Adrenal gland (tissue), 9 donors: ENCODE measurements at regions not wholly inside any gene's neighbourhood (a gene's known extent, or its start where the extent isn't known, plus 50 kb on each side); places are given as distances from the start of the nearest gene placed in this dataset.

Experiments used
- DNase-seq, 7 donors: peaks; one replicate each; pipeline ENCODE4 v3.0.0-alpha.2; 2019 to 2020
- H3K27ac ChIP-seq, 5 donors: fragments of 200-600 bp; sonication (generic) in 4 of 5; 1 replicate in 3 of 5; 2 replicates in 2 of 5; pipeline versions ENCODE4 v1.5.1 to v1.8.0; 2016 to 2020; ENCODE audit warnings: mild to moderate bottlenecking in 1 of 5
- H3K27me3 ChIP-seq: fragments of 200-600 bp; 2 replicates; pipeline ENCODE4 v1.8.0; 2021
- H3K36me3 ChIP-seq, 2 donors: fragments of 200-600 bp; replicated peaks in 1 of 2; 1 replicate in 1 of 2; 2 replicates in 1 of 2; pipeline versions ENCODE4 v1.5.1 to v1.8.0; 2018 to 2022
- H3K4me1 ChIP-seq, 2 donors: fragments of 200-600 bp; replicated peaks in 1 of 2; 1 replicate in 1 of 2; 2 replicates in 1 of 2; pipeline versions ENCODE4 v1.5.1 to v1.8.0; 2018 to 2021
- H3K4me3 ChIP-seq, 4 donors: fragments of 200-600 bp; sonication (generic) in 3 of 4; one replicate each; pipeline ENCODE4 v1.5.1; 2016 to 2018
- H3K9me3 ChIP-seq, 3 donors: fragments of 200-600 bp; sonication (generic) in 1 of 3; replicated peaks in 1 of 3; 1 replicate in 2 of 3; 2 replicates in 1 of 3; pipeline versions ENCODE4 v1.5.1 to v1.8.0; 2016 to 2021
- CTCF ChIP-seq, 6 experiments: fragments of 450-650 bp in 4 of 6; fragments of 200-600 bp in 2 of 6; sonication (generic) in 1 of 6; IDR thresholded peaks; 1 replicate in 5 of 6; 2 replicates in 1 of 6; pipeline versions ENCODE4 v1.5.1 to v1.8.0; 2016 to 2021; ENCODE audit warnings: antibody characterized with exemption in 6 of 6, mild to moderate bottlenecking in 2 of 6, moderate library complexity in 1 of 6
- POLR2A ChIP-seq, 2 donors: fragments of 450-650 bp; IDR thresholded peaks; one replicate each; pipeline ENCODE4 v1.6.1; 2017; ENCODE audit warnings: antibody characterized with exemption in 2 of 2, mild to moderate bottlenecking in 2 of 2, moderate library complexity in 1 of 2
- whole genome bisulfite sequencing, 4 donors: extraction: QIAGEN DNeasy Blood & Tissue Kit in 2 of 4; methylation state at CpG; one replicate each; pipeline versions ENCODE4 v1.1.5 to v1.1.7; 2013 to 2017; 5-methylcytosine and 5-hydroxymethylcytosine counted together
- intact Hi-C, 2 donors: fragments of 100-400 bp; cut with DNase I; formaldehyde crosslinking; loops; one replicate each; pipeline versions ENCODE4 v1.14.1 to v1.15.0; 2022 to 2023
- donor health status: healthy with polysubstance abuse.
- donor health status: Bipolar disorder and iron deficiency.
- donor health status: DM: yes; HTN: yes; CAD: no.
- donor health status: DM: no; HTN: no; CAD: no.
- donor health status: DM: no; HTN: no; CAD: no.

- peak in 1 of 7 donors; percentile 31 for DNase-seq
- WGBS, 4 donors, result 83 to 91% (median 89%) methylated on average over 17 of the region's 17 CpGs
- H3K4me1 ChIP-seq, result no peaks in the 10 kb centered on the region
- no peaks in the 10 kb centered on the region for H3K27me3 ChIP-seq
- H3K27ac ChIP-seq, result no peak overlapping the region
- no peaks in the 10 kb centered on the region for H3K9me3 ChIP-seq
- no peak overlapping the region for H3K4me3 ChIP-seq
- TF ChIP-seq CTCF (IDR thresholded peaks at IDR 0.05) (no peak), POLR2A (IDR thresholded peaks at IDR 0.05) (no peak)
- no peaks in the 10 kb centered on the region for H3K36me3 ChIP-seq
- intact Hi-C loops, result no loop called here
Measured at GRCh38 chr2:15766911-15767597, 173.3 kb upstream of the MYCN start.

GRCh38 chr2:15767679-15768078 lies 172.7 kb upstream of the MYCN start:
- H3K27me3 ChIP-seq, result no peaks in the 10 kb centered on the region

GRCh38 chr2:15768142-15768541 lies 172.2 kb upstream of the MYCN start:
- H3K27ac ChIP-seq, result no peak overlapping the region
- WGBS, 4 donors, result 87 to 95% (median 90%) methylated on average over 7 of the region's 7 CpGs
- no peaks in the 10 kb centered on the region for H3K9me3 ChIP-seq
- no peak for DNase-seq
- intact Hi-C loops, result no loop called here
- H3K36me3 ChIP-seq, result no peaks in the 10 kb centered on the region
- no peak for TF ChIP-seq CTCF (IDR thresholded peaks at IDR 0.05)
- no peak for TF ChIP-seq POLR2A (IDR thresholded peaks at IDR 0.05)
- no peaks in the 10 kb centered on the region for H3K4me1 ChIP-seq
- H3K27me3 ChIP-seq, result no peaks in the 10 kb centered on the region
- no peak overlapping the region for H3K4me3 ChIP-seq

More at GRCh38 chr2:15767679-15768078, 172.7 kb upstream of the MYCN start:
- Histone ChIP-seq H3K4me1 (no peaks in the 10 kb centered on the region), H3K4me3 (no peak overlapping the region), H3K9me3 (no peaks in the 10 kb centered on the region), H3K27ac (no peak overlapping the region), H3K36me3 (no peaks in the 10 kb centered on the region)
- DNase-seq, result no peak
- intact Hi-C loops, result no loop called here
- WGBS, 4 donors, result 77 to 92% (median 85%) methylated on average over 5 of the region's 5 CpGs
- no peak for TF ChIP-seq POLR2A (IDR thresholded peaks at IDR 0.05)

GRCh38 chr2:15768615-15769014 lies 171.7 kb upstream of the MYCN start:
- no peak for DNase-seq
- WGBS, 4 donors, result 71 to 86% (median 76%) methylated on average over 10 of the region's 10 CpGs
- no peaks in the 10 kb centered on the region for H3K36me3 ChIP-seq
- no peak overlapping the region for H3K4me3 ChIP-seq
- H3K4me1 ChIP-seq, result no peaks in the 10 kb centered on the region
- no peaks in the 10 kb centered on the region for H3K27me3 ChIP-seq
- no peaks in the 10 kb centered on the region for H3K9me3 ChIP-seq
- H3K27ac ChIP-seq, result no peak overlapping the region
- no peak for TF ChIP-seq CTCF (IDR thresholded peaks at IDR 0.05)
- no peak for TF ChIP-seq POLR2A (IDR thresholded peaks at IDR 0.05)
- intact Hi-C loops, result no loop called here

- TF ChIP-seq POLR2A (IDR thresholded peaks at IDR 0.05) (no peak), CTCF (IDR thresholded peaks at IDR 0.05) (no peak)
- Histone ChIP-seq H3K4me3 (no peak overlapping the region), H3K36me3 (no peaks in the 10 kb centered on the region), H3K27ac (no peak overlapping the region), H3K4me1 (no peaks in the 10 kb centered on the region), H3K9me3 (no peaks in the 10 kb centered on the region), H3K27me3 (no peaks in the 10 kb centered on the region)
- 71 to 81% (median 76%) methylated on average over 3 of the region's 3 CpGs for WGBS, 4 donors
- intact Hi-C loops, result no loop called here
- DNase-seq, result no peak
Measured at GRCh38 chr2:15769235-15769634, 171.1 kb upstream of the MYCN start.
